K562 (cell line): ENCODE measurements at regions not wholly inside any gene's neighbourhood (a gene's known extent, or its start where the extent isn't known, plus 50 kb on each side); places are given as distances from the start of the nearest gene placed in this dataset.

ENCODE experiments used
- ATAC-seq: fragments of 200-7000 bp; cut with Tn5 transposase; 3 replicates; pipeline ENCODE4 v1.9.1; 2020; ENCODE audit warnings: moderate library complexity
- BruUV-seq: library from RNA; stranded (reverse); fragments of 400-500 nt; replicated peaks from 2 replicates; lab custom pipeline; 2021; lab: Mats Ljungman, UMichigan
- CTCF ChIA-PET: fragments of 300-600 bp; formaldehyde crosslinking; extraction: SDS; loops from one replicate; lab custom pipeline; 2021; ENCODE audit warnings: low intra/inter-chr PET ratio; lab: Yijun Ruan, JAX
- POLR2A ChIA-PET: fragments of 300-600, 350-650 bp; sonication (Branson Sonifier 250); formaldehyde crosslinking; extraction: SDS; loops from one replicate; lab custom pipeline; 2021; ENCODE audit warnings: antibody characterized with exemption, inconsistent platforms; lab: Yijun Ruan, JAX
- DNase-seq, 4 experiments: peaks; one replicate each; pipeline versions ENCODE4 v3.0.0 to v3.0.0-alpha.2; 2011 to 2018; ENCODE audit warnings: low spot score in 3 of 4, mixed read lengths in 3 of 4; ENCODE audit errors: extremely low read depth in 1 of 4
- FAIRE-seq: peaks from 2 replicates; lab custom pipeline; 2011; peaks lifted over from hg19 to GRCh38; lab: Jason Lieb, UNC
- H2AFZ ChIP-seq: 2 replicates; pipeline ENCODE4 v1.6.0; 2011; ENCODE audit warnings: low read depth, low read length, control low read depth, inconsistent platforms
- H3K27ac ChIP-seq: fragments of 200-600 bp; 3 replicates; pipeline ENCODE4 v1.8.0; 2011; ENCODE audit warnings: low read depth, mild to moderate bottlenecking, control low read depth, inconsistent platforms, low read length, moderate library complexity, mixed read lengths; ENCODE audit errors: extremely low read depth
- H3K27me3 ChIP-seq, 2 experiments: fragments of 300-600 bp in 1 of 2; 2 replicates in 1 of 2; 3 replicates in 1 of 2; pipeline versions ENCODE4 v1.6.0 to v1.8.0; 2011; ENCODE audit warnings: inconsistent platforms in 2 of 2, low read length in 2 of 2, mild to moderate bottlenecking in 1 of 2, mixed read lengths in 1 of 2, moderate library complexity in 1 of 2; ENCODE audit not compliant: control insufficient read depth in 2 of 2, insufficient read depth in 2 of 2
- H3K36me3 ChIP-seq: fragments of 300-600 bp; 3 replicates; pipeline ENCODE4 v1.8.0; 2011; ENCODE audit warnings: mild to moderate bottlenecking, low read length, inconsistent platforms; ENCODE audit not compliant: control insufficient read depth, insufficient read depth
- H3K4me1 ChIP-seq, 2 experiments: fragments of 200-600 bp in 1 of 2; replicated peaks in 1 of 2; 2 replicates in 1 of 2; 3 replicates in 1 of 2; pipeline versions ENCODE4 v1.5.1 to v1.8.0; 2011; ENCODE audit warnings: inconsistent platforms in 2 of 2, low read length in 2 of 2, mild to moderate bottlenecking in 1 of 2, mixed read lengths in 1 of 2, moderate library complexity in 1 of 2; ENCODE audit not compliant: control insufficient read depth in 2 of 2, insufficient read depth in 2 of 2
- H3K4me2 ChIP-seq: 2 replicates; pipeline ENCODE4 v1.6.1; 2011; ENCODE audit warnings: low read length, control low read depth, inconsistent platforms, mixed read lengths; ENCODE audit not compliant: insufficient read depth
- H3K4me3 ChIP-seq: fragments of 200-600 bp; sonication (generic), shearing (Covaris generic); 2 replicates; pipeline ENCODE4 v1.5.1; 2016; ENCODE audit warnings: control low read depth, inconsistent platforms
- H3K79me2 ChIP-seq: fragments of 200-600 bp; 3 replicates; pipeline ENCODE4 v1.8.0; 2011; ENCODE audit warnings: low read length, inconsistent platforms; ENCODE audit not compliant: control insufficient read depth, insufficient read depth
- H3K9ac ChIP-seq, 2 experiments: 2 replicates each; pipeline versions ENCODE4 v1.6.0 to v1.6.1; 2011; ENCODE audit warnings: low read depth in 2 of 2, low read length in 2 of 2, control low read depth in 1 of 2, inconsistent platforms in 1 of 2, mild to moderate bottlenecking in 1 of 2, mixed read lengths in 1 of 2; ENCODE audit not compliant: insufficient read depth in 1 of 2
- H3K9me1 ChIP-seq: one replicate; pipeline ENCODE4 v1.6.0; 2011; ENCODE audit warnings: inconsistent platforms, mild to moderate bottlenecking, low read length, moderate library complexity; ENCODE audit not compliant: control insufficient read depth, insufficient read depth
- H3K9me3 ChIP-seq: replicated peaks from 2 replicates; pipeline ENCODE4 v1.5.1; 2011; ENCODE audit warnings: low read depth, low read length, inconsistent platforms; ENCODE audit not compliant: control insufficient read depth, insufficient read depth
- H4K20me1 ChIP-seq: replicated peaks from 2 replicates; pipeline ENCODE4 v1.6.1; 2011; ENCODE audit warnings: low read length, inconsistent platforms, mixed read lengths; ENCODE audit not compliant: control insufficient read depth, insufficient read depth
- BRD4 ChIP-seq: fragments of 200-600 bp; sonication (generic); IDR thresholded peaks from 2 replicates; pipeline ENCODE4 v1.6.1; 2017; ENCODE audit warnings: inconsistent platforms
- CBX8 ChIP-seq: fragments of 200-600 bp; sonication (generic); IDR thresholded peaks from 2 replicates; pipeline ENCODE4 v1.6.1; 2012; ENCODE audit warnings: borderline replicate concordance, mixed run types, low read depth, mild to moderate bottlenecking, moderate library complexity, mixed read lengths, low read length, control low read depth, inconsistent platforms; ENCODE audit not compliant: poor library complexity, severe bottlenecking; ENCODE audit errors: extremely low read depth
- CEBPZ ChIP-seq: fragments of 150-350 bp; IDR thresholded peaks from 2 replicates; pipeline ENCODE4 v1.6.1; 2014; ENCODE audit warnings: low read depth, mild to moderate bottlenecking, low read length, borderline replicate concordance
- HMG20A ChIP-seq: fragments of 450-650 bp; formaldehyde crosslinking; conservative IDR thresholded peaks from 2 replicates; pipeline ENCODE4 v1.4.0; 2020; ENCODE audit warnings: mild to moderate bottlenecking, mixed read lengths
- MEF2D ChIP-seq: conservative IDR thresholded peaks from 2 replicates; pipeline ENCODE4 v1.6.1; 2016; ENCODE audit warnings: low read depth, missing genetic modification characterization, missing compliant biosample characterization
- NFE2 ChIP-seq: IDR thresholded peaks from 2 replicates; pipeline ENCODE4 v1.6.1; 2014; ENCODE audit warnings: antibody characterized with exemption, low read depth
- NR1H2 ChIP-seq: sonication (generic); formaldehyde crosslinking; IDR thresholded peaks from 2 replicates; pipeline ENCODE4 v1.4.0; 2020; ENCODE audit warnings: mild to moderate bottlenecking, missing genetic modification reagents
- RHOXF2B ChIP-seq: fragments of 250-450 bp; sonication (Bioruptor Pico); conservative IDR thresholded peaks from 2 replicates; pipeline ENCODE4 v1.5.1; 2021
- THRA ChIP-seq: fragments of 450-650 bp; IDR thresholded peaks from 2 replicates; pipeline ENCODE4 v1.6.1; 2017; ENCODE audit warnings: mild to moderate bottlenecking, moderate library complexity
- U2AF2 ChIP-seq: fragments of 200-400 bp; formaldehyde crosslinking; optimal IDR thresholded peaks from 2 replicates; pipeline ENCODE3; 2017; ENCODE audit warnings: low read depth, mild to moderate bottlenecking, low read length
- ZBTB12 ChIP-seq: fragments of 250-450 bp; sonication (Bioruptor Pico); IDR thresholded peaks from 2 replicates; pipeline ENCODE4 v1.4.0; 2020
- ZBTB9 ChIP-seq: fragments of 450-650 bp; formaldehyde crosslinking; IDR thresholded peaks from 2 replicates; pipeline ENCODE4 v1.4.0; 2020; ENCODE audit warnings: mild to moderate bottlenecking, moderate library complexity
- ZNF232 ChIP-seq: sonication (generic); formaldehyde crosslinking; IDR thresholded peaks from 2 replicates; pipeline ENCODE4 v1.8.0; 2022; ENCODE audit warnings: mild to moderate bottlenecking, missing genetic modification reagents
- ZNF699 ChIP-seq: fragments of 250-450 bp; sonication (Bioruptor Pico); IDR thresholded peaks from 2 replicates; pipeline ENCODE4 v1.8.0; 2021; ENCODE audit warnings: mild to moderate bottlenecking, moderate library complexity; ENCODE audit not compliant: insufficient replicate concordance
- WGBS: fragments of 100-300 bp; shearing (Covaris generic); methylation state at CpG from one replicate; pipeline ENCODE4 v1.1.6; 2016; ENCODE audit warnings: low coverage, mixed read lengths; ENCODE audit not compliant: insufficient coverage; ENCODE audit errors: missing lambda C conversion rate; 5-methylcytosine and 5-hydroxymethylcytosine counted together
- in situ Hi-C: fragments of 300-500 bp; cut with MboI; formaldehyde crosslinking; loops from 4 replicates; pipeline ENCODE4 v1.15.0; 2018; ENCODE audit warnings: inconsistent platforms, mixed read lengths
- intact Hi-C: fragments of 100-400 bp; cut with micrococcal nuclease; formaldehyde crosslinking; loops from 2 replicates; pipeline ENCODE4 v1.14.2; 2022

- no peaks in the 10 kb centered on the region for H4K20me1 ChIP-seq
- no peaks in the 10 kb centered on the region for H3K36me3 ChIP-seq
- no peak overlapping the region for H3K4me2 ChIP-seq
- H3K79me2 ChIP-seq: no peaks in the 10 kb centered on the region
- ATAC-seq: no peak
- DNase-seq: no peak
- H2AFZ ChIP-seq: no peak overlapping the region
- H3K9ac ChIP-seq: no peak overlapping the region
- CTCF ChIA-PET: no interaction called here
- H3K27ac ChIP-seq: no peak overlapping the region
- no peaks in the 10 kb centered on the region for H3K9me1 ChIP-seq
- POLR2A ChIA-PET: no interaction called here
- in situ Hi-C loops (no loop called here), intact Hi-C loops (no loop called here)
- H3K9me3 ChIP-seq: no peaks in the 10 kb centered on the region
- no peak for FAIRE-seq
- no peaks in the 10 kb centered on the region for H3K27me3 ChIP-seq
- no peaks in the 10 kb centered on the region for H3K4me1 ChIP-seq
- no TSS peak for BruUV-seq
- 0% methylated on average over 1 of the region's 3 CpGs for WGBS
- no peak overlapping the region for H3K4me3 ChIP-seq
- TF ChIP-seq ZBTB12 (no peak), U2AF2 (no peak), CBX8 (no peak), THRA (no peak), HMG20A (CRISPR knock-in tag) (no peak), RHOXF2B (no peak), ZNF699 (CRISPR knock-in tag) (no peak), NFE2 (no peak), CEBPZ (no peak), BRD4 (no peak), ZBTB9 (CRISPR knock-in tag) (no peak), NR1H2 (CRISPR knock-in tag) (no peak), ZNF232 (CRISPR knock-in tag) (no peak), MEF2D (tag) (no peak)
Observed at GRCh38 chr14:97638864-97639263, 841.7 kb downstream of the VRK1 start.
